ENCODE measurements at regions not wholly inside any gene's neighbourhood (a gene's known extent, or its start where the extent isn't known, plus 50 kb on each side); places are given as distances from the start of the nearest gene placed in this dataset.

- ChIA-PET POLR2A (no interaction called here), CTCF (no interaction called here)
Observed at GRCh38 chr4:188876881-188877280, 737.6 kb downstream of the TRIML1 start.

GRCh38 chr4:188879598-188879997 lies 740.4 kb downstream of the TRIML1 start:
- H3K4me3 ChIP-seq (ENCODE audit: low read depth, low read length): no peak overlapping the region
- H3K4me1 ChIP-seq (ENCODE audit: control insufficient read depth, insufficient read depth, low read length): no peaks in the 10 kb centered on the region
- no peaks in the 10 kb centered on the region for H3K9me3 ChIP-seq (ENCODE audit: control insufficient read depth, insufficient read depth, low read depth, low read length)
- POLR2A ChIA-PET: no interaction called here
- TF ChIP-seq KLF1 (tag by site-specific recombination; IDR thresholded peaks at IDR 0.05): no peak
- no peak overlapping the region for H3K27ac ChIP-seq (ENCODE audit: extremely low read depth, low read depth, low read length)
- no peaks in the 10 kb centered on the region for H3K36me3 ChIP-seq (ENCODE audit: control insufficient read depth in 2 of 2, insufficient read depth in 1 of 2, low read length in 2 of 2)
- CTCF ChIA-PET: no interaction called here

More at GRCh38 chr4:188876881-188877280, 737.6 kb downstream of the TRIML1 start:
- TF ChIP-seq ZNF670 (tag by site-specific recombination; IDR thresholded peaks at IDR 0.05; ENCODE audit: low read depth) (no peak), ZNF214 (tag by site-specific recombination; IDR thresholded peaks at IDR 0.05; ENCODE audit: borderline replicate concordance) (no peak), ZNF596 (tag by site-specific recombination; IDR thresholded peaks at IDR 0.05) (no peak), ZNF580 (tag by site-specific recombination; IDR thresholded peaks at IDR 0.05) (no peak), ZNF184 (tag by site-specific recombination; IDR thresholded peaks at IDR 0.05) (no peak), GLI4 (tag by site-specific recombination; IDR thresholded peaks at IDR 0.05) (no peak), ZNF518A (tag by site-specific recombination; conservative IDR thresholded peaks at IDR 0.05; ENCODE audit: low read depth) (no peak), ZNF692 (tag by site-specific recombination; IDR thresholded peaks at IDR 0.05) (no peak), ZNF600 (tag by site-specific recombination; IDR thresholded peaks at IDR 0.05) (no peak), SP7 (tag by site-specific recombination; IDR thresholded peaks at IDR 0.05) (no peak), ZFP69B (tag by site-specific recombination; IDR thresholded peaks at IDR 0.05) (no peak), SP2 (tag by site-specific recombination; IDR thresholded peaks at IDR 0.05) (no peak), ZNF174 (tag by site-specific recombination; IDR thresholded peaks at IDR 0.05) (no peak), ZNF473 (tag by site-specific recombination; IDR thresholded peaks at IDR 0.05) (no peak)
- Histone ChIP-seq H3K27ac (ENCODE audit: extremely low read depth, low read depth, low read length) (no peak overlapping the region), H3K9me3 (ENCODE audit: control insufficient read depth, insufficient read depth, low read depth, low read length) (no peaks in the 10 kb centered on the region), H3K36me3 (ENCODE audit: control insufficient read depth in 2 of 2, insufficient read depth in 1 of 2, low read length in 2 of 2) (no peaks in the 10 kb centered on the region), H3K4me3 (ENCODE audit: low read depth, low read length) (no peak overlapping the region), H3K4me1 (ENCODE audit: control insufficient read depth, insufficient read depth, low read length) (no peaks in the 10 kb centered on the region)

GRCh38 chr4:188887905-188888304 lies 748.7 kb downstream of the TRIML1 start:
- TF ChIP-seq ZNF404 (tag by site-specific recombination; IDR thresholded peaks at IDR 0.05) (no peak), ZXDB (tag by site-specific recombination; IDR thresholded peaks at IDR 0.05) (no peak), ZNF221 (tag by site-specific recombination; IDR thresholded peaks at IDR 0.05; ENCODE audit: borderline replicate concordance) (no peak), ZNF514 (tag by site-specific recombination; IDR thresholded peaks at IDR 0.05) (no peak), ZFP69B (tag by site-specific recombination; IDR thresholded peaks at IDR 0.05) (no peak), ZNF544 (tag by site-specific recombination; IDR thresholded peaks at IDR 0.05) (no peak), ZFHX2 (tag by site-specific recombination; conservative IDR thresholded peaks at IDR 0.05) (no peak), ZSCAN23 (tag by site-specific recombination; IDR thresholded peaks at IDR 0.05) (no peak), ZNF580 (tag by site-specific recombination; IDR thresholded peaks at IDR 0.05) (no peak)
- Histone ChIP-seq H3K9me3 (ENCODE audit: control insufficient read depth, insufficient read depth, low read depth, low read length) (no peaks in the 10 kb centered on the region), H3K4me3 (ENCODE audit: low read depth, low read length) (no peak overlapping the region), H3K27ac (ENCODE audit: extremely low read depth, low read depth, low read length) (no peak overlapping the region), H3K36me3 (ENCODE audit: control insufficient read depth in 2 of 2, insufficient read depth in 1 of 2, low read length in 2 of 2) (no peaks in the 10 kb centered on the region), H3K4me1 (ENCODE audit: control insufficient read depth, insufficient read depth, low read length) (no peaks in the 10 kb centered on the region)
- ChIA-PET POLR2A (no interaction called here), CTCF (no interaction called here)
